ENCODE measurements at regions not wholly inside any gene's neighbourhood (a gene's known extent, or its start where the extent isn't known, plus 50 kb on each side); places are given as distances from the start of the nearest gene placed in this dataset.

DNA sequence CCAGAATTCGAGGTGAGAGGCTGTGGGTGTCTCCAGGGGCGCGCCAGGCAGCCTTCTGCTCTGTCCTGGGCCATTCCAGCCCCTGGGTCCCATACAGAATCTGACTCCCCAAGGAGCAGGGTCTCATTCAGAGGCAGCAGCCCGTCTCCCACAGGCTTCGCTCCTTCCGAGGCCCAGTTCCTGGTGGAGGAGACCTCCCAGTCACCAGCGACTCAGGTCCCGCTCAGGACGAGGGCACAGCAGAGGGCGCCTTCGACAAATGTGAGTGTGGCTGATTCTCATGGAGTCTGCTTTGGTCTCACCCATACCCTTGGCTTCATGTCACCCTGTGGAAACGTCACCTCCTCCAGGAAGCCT is 81.8 kb upstream of the GPR26 start:
- H3K79me2 ChIP-seq (ENCODE audit: control insufficient read depth, insufficient read depth, low read length): no peaks in the 10 kb centered on the region
- TF ChIP-seq, protein P1, sequence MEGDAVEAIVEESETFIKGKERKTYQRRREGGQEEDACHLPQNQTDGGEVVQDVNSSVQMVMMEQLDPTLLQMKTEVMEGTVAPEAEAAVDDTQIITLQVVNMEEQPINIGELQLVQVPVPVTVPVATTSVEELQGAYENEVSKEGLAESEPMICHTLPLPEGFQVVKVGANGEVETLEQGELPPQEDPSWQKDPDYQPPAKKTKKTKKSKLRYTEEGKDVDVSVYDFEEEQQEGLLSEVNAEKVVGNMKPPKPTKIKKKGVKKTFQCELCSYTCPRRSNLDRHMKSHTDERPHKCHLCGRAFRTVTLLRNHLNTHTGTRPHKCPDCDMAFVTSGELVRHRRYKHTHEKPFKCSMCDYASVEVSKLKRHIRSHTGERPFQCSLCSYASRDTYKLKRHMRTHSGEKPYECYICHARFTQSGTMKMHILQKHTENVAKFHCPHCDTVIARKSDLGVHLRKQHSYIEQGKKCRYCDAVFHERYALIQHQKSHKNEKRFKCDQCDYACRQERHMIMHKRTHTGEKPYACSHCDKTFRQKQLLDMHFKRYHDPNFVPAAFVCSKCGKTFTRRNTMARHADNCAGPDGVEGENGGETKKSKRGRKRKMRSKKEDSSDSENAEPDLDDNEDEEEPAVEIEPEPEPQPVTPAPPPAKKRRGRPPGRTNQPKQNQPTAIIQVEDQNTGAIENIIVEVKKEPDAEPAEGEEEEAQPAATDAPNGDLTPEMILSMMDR (optimal IDR thresholded peaks at IDR 0.05 in 1 of 3, IDR thresholded peaks at IDR 0.05 in 1 of 3, conservative IDR thresholded peaks at IDR 0.05 in 1 of 3; ENCODE audit: extremely low read depth in 1 of 3, insufficient read depth in 2 of 3, low read length in 3 of 3): peak in 1 of 3 experiments; percentile 22
- TF ChIP-seq EZH2 (IDR thresholded peaks at IDR 0.05; ENCODE audit: low read length): no peak
- FAIRE-seq: no peak
- H3K36me3 ChIP-seq (ENCODE audit: control insufficient read depth in 2 of 2, extremely low read depth in 1 of 2, insufficient read depth in 2 of 2, low read length in 2 of 2): no peaks in the 10 kb centered on the region
- H2AFZ ChIP-seq (ENCODE audit: control insufficient read depth, low read length): no peak overlapping the region
- DNase-seq (ENCODE audit: low read depth, low spot score): no peak
- no peaks in the 10 kb centered on the region for H4K20me1 ChIP-seq (ENCODE audit: control insufficient read depth, extremely low read depth, insufficient read depth, low read length)
- no peak overlapping the region for H3K4me3 ChIP-seq (ENCODE audit: control insufficient read depth in 2 of 3, extremely low read depth in 1 of 3, insufficient read depth in 2 of 3, low read depth in 1 of 3, low read length in 3 of 3)
- H3K9me1 ChIP-seq (ENCODE audit: control insufficient read depth, extremely low read depth, insufficient read depth, low read length): no peaks in the 10 kb centered on the region
- no peaks in the 10 kb centered on the region for H3K4me1 ChIP-seq (ENCODE audit: control insufficient read depth, extremely low read depth, insufficient read depth, low read length)
- no peak overlapping the region for H3K4me2 ChIP-seq (ENCODE audit: control insufficient read depth, extremely low read depth, insufficient read depth, low read depth, low read length)
- H3K9ac ChIP-seq (ENCODE audit: control insufficient read depth, extremely low read depth, insufficient read depth, low read length): no peak overlapping the region
- no peaks in the 10 kb centered on the region for H3K9me3 ChIP-seq (ENCODE audit: control insufficient read depth, low read depth, low read length)
- H3K27me3 ChIP-seq (ENCODE audit: control insufficient read depth, extremely low read depth, insufficient read depth, low read length): peaks cover 43% of the 10 kb centered on the region
- dilution Hi-C loops (cut with MboI; ENCODE audit: extremely low pct_ligation_motif_present, low sequenced_read_pairs): no loop called here
- no peak overlapping the region for H3K27ac ChIP-seq (ENCODE audit: control insufficient read depth, insufficient read depth, low read length)

- no peak for FAIRE-seq
Observed at GRCh38 chr10:123585477-123586445, 80.4 kb upstream of the GPR26 start.

More at GRCh38 chr10:123585477-123586445, 80.4 kb upstream of the GPR26 start:
- no peaks in the 10 kb centered on the region for H4K20me1 ChIP-seq (ENCODE audit: control insufficient read depth, extremely low read depth, insufficient read depth, low read length)
- H3K36me3 ChIP-seq (ENCODE audit: control insufficient read depth in 2 of 2, extremely low read depth in 1 of 2, insufficient read depth in 2 of 2, low read length in 2 of 2): no peaks in the 10 kb centered on the region
- no peaks in the 10 kb centered on the region for H3K4me1 ChIP-seq (ENCODE audit: control insufficient read depth, extremely low read depth, insufficient read depth, low read length)
- no peaks in the 10 kb centered on the region for H3K9me3 ChIP-seq (ENCODE audit: control insufficient read depth, low read depth, low read length)
- TF ChIP-seq EZH2 (IDR thresholded peaks at IDR 0.05; ENCODE audit: low read length): no peak
- TF ChIP-seq, protein P1 (optimal IDR thresholded peaks at IDR 0.05 in 1 of 3, IDR thresholded peaks at IDR 0.05 in 1 of 3, conservative IDR thresholded peaks at IDR 0.05 in 1 of 3; ENCODE audit: extremely low read depth in 1 of 3, insufficient read depth in 2 of 3, low read length in 3 of 3): no peak
- H3K9ac ChIP-seq (ENCODE audit: control insufficient read depth, extremely low read depth, insufficient read depth, low read length): no peak overlapping the region
- DNase-seq (ENCODE audit: low read depth, low spot score): no peak
- no peaks in the 10 kb centered on the region for H3K9me1 ChIP-seq (ENCODE audit: control insufficient read depth, extremely low read depth, insufficient read depth, low read length)
- dilution Hi-C loops (cut with MboI; ENCODE audit: extremely low pct_ligation_motif_present, low sequenced_read_pairs): no loop called here
- no peak overlapping the region for H2AFZ ChIP-seq (ENCODE audit: control insufficient read depth, low read length)
- H3K27ac ChIP-seq (ENCODE audit: control insufficient read depth, insufficient read depth, low read length): no peak overlapping the region
- H3K79me2 ChIP-seq (ENCODE audit: control insufficient read depth, insufficient read depth, low read length): no peaks in the 10 kb centered on the region
- no peak overlapping the region for H3K4me3 ChIP-seq (ENCODE audit: control insufficient read depth in 2 of 3, extremely low read depth in 1 of 3, insufficient read depth in 2 of 3, low read depth in 1 of 3, low read length in 3 of 3)
- peaks cover 35% of the 10 kb centered on the region for H3K27me3 ChIP-seq (ENCODE audit: control insufficient read depth, extremely low read depth, insufficient read depth, low read length)
- H3K4me2 ChIP-seq (ENCODE audit: control insufficient read depth, extremely low read depth, insufficient read depth, low read depth, low read length): no peak overlapping the region
